HK-2 (cell line): ENCODE measurements at regions not wholly inside any gene's neighbourhood (a gene's known extent, or its start where the extent isn't known, plus 50 kb on each side); places are given as distances from the start of the nearest gene placed in this dataset.

Source experiments
- DNase-seq: peaks from one replicate; pipeline ENCODE4 v3.0.0-alpha.2; 2018; ENCODE audit not compliant: unreplicated experiment

DNA sequence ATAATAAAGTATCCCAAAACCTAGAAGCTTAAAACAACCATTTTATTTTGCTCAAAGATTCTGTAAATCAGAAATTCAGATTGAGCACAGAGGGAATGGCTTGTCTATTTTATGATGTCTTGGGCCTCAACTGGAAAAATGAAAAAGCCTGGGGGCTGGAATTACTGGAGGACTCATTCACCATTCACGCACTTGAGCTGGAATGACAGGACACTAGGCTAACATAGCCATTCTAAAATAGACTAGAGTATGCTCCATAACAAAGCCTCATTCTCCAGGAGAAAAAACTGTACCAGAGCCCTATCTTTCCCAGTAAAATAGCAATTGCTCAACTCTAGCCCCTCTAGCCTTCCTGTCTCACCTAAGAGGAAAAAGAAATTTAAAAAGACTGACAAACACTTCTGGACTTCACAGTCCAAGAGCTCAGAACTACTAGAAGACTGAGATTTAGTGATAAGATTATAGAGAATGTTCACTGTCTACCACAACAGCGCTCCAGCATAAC, 145.4 kb upstream of the BTBD3 start:
- no peak for DNase-seq

DNA sequence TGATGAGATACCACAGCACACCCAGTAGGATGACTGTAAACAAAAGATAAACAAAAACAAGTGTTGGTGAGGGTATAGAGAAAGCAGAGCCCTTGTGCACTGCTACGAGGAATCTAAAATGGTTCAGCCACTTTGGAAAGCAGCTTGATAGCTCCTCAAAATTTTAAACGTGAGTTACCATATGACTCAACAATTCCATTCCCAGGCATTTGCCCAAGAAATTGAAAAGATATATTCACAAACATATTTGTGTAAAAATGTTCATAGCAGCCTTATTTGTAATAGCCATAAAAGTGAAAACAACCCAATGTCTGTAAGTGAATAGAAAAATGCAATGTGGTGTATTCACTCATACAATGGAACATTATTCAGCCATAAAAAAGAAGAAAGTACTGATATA, 141.0 kb upstream of the BTBD3 start:
- DNase-seq, result no peak

DNA sequence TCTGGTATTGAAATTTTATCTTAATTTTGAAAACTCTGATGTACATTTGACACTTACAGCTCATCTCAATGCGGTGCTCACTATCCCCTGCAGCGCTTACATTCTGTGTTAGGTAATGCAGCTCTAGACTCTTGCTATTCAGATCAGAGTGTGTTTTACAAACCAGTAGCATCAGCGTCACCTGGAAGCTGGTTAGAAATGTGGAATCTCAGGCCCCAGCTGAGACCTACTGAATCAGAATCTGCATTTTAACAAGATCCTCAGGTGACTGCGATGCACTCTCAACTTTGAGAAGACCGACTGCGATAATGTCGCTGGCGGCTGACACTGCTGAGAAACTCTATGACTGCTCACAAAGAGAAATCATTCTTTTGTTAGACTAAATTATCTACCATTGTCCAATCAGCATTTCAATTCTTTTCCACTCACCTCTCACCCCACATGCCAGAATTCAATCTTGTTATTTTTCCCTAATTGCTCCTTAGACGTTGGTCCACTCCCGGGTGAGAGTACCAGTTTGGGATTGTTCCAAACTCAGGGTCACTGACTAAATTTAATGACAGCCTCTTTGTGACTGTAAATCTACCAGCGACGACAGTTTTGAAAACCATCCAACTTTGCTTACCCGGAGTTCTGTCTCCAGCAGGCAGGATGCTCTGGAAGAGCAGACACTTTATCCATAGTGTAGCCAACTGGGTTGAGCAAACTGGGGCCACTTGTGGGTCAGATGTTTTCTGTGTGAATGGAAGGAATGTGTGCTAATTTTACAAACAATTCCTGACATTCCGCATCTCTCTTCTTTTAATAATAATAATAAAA, 140.1 kb upstream of the BTBD3 start:
- DNase-seq, result no peak

DNA sequence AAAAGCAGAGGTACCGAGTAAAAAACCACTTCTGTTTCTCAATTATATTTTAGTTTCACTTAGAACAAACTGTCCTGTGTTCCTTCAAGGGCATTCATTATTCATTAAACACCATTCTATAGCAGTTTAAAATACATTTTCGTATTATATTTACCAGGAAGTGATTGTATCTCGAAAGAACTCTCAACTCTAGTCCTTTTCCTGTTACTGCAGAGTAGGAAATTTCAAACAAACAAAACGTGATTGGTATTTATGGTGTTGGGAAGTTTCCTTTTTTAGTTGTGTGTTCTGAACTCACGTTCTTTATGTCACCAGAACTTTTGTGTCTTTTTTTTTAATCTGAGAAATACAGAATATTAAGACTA, 139.5 kb upstream of the BTBD3 start:
- no peak for DNase-seq

DNA sequence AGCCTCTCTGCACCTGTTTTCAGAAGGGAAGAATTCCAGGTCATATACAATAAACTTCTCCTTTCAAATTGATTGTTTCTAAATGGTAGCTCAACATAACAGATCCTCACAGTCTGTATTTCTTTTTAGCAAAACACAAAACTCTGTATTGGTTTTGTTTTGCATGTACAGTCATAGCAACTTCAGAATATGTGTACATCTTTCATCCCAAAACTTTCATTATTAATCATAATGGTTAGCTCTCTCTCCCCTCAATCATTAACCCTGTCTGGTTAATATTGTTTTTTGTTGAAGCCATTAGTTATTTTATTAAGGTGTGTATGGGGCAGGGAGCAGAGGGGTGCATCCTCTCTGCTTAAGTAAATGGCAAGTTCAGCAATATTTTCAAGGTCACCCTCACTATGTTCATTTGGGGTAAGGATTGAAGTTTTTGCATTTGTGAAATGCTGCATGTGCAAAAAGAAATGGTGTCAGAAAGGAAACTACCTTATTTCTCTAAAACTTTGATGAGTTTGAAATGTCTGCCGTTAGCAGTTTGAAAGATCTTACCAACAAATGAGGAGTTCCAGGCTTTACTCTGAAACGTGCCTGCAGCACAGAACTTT, 136.8 kb upstream of the BTBD3 start:
- DNase-seq, result no peak

DNA sequence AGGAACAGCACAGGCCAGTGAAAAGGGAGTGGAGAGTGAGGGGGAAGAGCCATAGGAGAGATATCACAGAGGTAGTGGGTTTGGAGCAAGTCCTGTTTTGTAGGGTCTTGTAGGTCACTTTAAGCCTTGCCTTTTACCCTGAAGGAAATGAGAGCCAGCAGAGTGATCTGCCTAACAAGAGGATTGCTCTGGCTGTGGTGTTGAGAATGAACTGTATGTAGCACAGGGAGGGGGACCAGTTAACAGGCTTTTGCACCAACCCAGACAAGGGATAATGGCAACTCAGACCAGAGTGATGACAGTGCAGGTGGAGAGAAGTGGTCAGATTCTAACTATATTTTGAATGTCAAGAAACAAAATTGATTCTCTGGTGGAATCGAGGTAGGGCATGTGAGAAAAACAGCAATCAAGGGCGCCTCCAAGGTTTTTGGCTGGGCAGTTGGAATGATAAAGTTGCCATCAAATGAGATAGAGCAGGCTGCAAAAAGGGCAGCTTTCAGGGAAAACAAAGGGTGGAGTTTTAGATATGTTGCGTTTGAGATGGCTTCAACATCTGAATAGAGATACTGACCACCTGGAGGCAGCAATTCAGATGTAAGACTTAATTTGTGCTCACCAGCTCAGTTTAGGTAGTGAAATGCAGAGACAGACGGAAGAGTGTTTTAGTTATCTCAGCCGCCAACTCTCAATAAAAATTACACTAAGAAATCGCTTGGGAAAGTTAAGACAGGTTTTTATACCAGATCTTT, 134.4 kb upstream of the BTBD3 start:
- DNase-seq, result no peak

DNA sequence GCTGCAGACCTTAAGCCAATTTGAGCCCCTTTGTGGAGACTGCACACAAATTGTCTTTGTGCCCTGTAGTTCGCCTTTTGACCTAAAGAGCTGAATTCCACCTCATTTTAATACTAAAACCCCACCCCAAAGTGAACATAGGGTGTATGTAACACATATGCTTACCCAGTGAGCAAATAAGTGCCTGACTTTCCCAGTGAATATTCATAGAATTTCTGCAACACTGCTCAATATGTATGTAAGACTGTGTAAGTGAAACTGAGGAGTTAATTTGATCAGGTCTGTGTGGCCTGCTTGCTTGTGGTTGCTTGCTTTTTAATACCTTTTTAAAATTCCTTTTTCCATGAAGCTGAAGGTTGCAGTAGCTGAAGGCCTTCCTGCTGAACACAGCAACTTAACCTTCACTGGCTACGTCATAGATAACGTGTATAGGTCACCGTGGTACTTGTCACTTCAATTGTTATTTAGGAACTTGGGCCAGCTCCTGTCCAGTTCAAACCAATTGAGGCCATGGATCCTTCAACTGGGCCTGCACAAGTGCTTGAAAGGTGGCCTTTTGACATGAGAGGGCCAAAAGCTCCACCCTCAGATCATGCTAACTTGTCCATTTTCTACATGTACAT, 131.7 kb upstream of the BTBD3 start:
- no peak for DNase-seq

DNA sequence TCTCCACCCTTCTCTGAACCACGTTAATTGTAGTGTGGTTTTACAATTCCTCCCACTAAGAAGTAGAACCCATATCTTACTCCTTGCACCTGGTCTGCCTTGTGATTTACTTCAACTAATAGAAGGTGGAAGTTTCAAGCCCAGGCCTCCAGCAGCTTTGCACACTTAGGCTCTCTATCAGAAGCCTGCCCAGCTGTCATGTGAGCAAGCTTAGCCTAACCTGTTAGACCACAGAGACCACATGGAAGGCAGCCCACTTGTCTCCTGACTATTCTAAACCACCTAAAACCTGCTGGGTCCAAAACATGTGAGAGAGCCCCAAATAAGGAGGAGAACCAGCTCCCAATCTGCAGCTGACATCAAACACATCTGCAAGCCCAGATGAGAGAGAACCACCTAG, 127.6 kb upstream of the BTBD3 start:
- no peak for DNase-seq

DNA sequence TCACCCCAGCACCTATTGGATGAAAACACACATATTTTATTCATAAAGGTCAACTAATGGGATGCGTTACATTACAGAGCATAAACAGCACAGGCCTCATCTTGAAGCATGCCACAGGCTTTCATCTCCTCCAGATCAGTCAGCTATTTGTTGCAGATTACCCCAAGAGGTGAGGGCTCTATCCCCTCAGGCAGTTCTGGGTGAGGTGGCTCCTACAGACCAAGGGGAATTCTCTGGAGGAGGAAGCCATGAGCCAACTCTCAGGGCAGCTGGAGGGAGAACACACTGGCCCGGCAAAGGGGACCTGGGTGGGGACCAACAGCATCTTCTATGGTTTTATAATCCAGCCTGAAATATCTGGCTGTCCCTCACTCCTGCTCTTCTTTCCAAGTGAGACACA, 126.4 kb upstream of the BTBD3 start:
- no peak for DNase-seq

DNA sequence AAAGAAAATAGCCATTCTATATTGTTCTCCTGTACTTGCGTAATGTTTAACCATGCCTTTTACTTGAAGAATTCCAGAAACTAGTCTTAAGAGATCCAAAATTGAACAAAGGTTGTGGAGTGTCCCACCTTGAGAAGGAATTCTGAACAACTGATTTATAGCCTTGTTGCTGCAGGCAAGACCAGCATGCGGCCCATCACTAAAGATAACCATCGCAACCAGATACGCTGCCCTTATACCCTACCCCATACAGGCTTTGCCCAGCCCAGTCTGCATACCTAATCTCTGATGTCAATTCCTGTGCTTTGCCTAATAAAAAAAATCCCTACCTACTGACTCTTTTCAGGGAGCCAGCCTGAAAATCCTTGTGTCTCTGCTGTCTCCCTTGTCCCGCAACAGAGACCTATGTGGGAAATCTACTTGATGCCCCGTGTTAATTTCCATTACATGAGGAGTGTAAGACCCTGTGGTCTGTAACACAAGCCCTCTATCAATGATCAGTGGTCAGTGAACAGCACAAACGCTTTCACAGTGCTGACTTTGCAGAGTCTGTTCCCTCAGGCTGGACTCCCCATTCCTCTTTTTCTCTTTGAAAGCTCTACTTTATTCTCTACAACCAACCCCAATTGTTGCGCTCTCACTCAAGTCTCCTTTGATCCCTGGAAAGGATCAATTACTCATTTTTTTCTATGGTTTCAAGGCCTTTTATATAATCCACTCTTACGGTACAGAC, 125.7 kb upstream of the BTBD3 start:
- no peak for DNase-seq

DNA sequence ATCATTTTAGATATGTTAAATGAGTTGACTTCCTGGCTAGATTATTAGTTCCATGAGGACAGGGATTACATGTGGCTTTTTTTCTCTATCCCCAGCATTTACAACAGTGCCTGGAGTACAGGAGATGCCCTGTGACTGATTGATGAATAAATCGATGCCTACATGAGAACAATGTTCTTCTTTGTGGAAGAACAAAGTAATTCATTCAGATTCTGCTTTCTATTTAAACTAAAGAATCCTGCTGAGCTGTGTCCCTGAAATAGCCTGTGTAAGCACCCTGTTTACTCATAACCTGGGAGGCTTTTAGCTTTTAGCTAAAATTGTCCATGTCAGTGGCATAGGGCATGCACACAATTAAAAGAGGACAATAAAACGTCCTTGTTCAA, 125.1 kb upstream of the BTBD3 start:
- no peak for DNase-seq

DNA sequence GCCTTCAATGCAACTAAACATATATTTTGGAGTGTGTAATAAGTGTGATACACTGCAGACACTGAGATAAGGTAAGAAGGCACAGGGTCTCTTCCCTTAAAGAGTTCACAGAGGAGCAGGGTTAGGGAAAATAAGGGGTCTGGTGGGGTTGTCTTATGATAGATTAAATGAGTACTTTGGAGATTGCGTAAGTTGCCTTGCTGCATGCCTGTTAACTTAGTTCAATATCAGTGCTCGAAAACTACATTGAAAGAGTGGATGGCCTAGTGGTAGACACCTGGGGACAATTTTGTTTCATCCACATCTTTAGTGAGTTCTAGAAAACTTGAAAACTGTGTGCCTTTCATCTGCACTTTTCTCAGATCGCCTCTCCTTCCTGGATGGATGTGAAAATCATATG, 123.2 kb upstream of the BTBD3 start:
- DNase-seq, result no peak

DNA sequence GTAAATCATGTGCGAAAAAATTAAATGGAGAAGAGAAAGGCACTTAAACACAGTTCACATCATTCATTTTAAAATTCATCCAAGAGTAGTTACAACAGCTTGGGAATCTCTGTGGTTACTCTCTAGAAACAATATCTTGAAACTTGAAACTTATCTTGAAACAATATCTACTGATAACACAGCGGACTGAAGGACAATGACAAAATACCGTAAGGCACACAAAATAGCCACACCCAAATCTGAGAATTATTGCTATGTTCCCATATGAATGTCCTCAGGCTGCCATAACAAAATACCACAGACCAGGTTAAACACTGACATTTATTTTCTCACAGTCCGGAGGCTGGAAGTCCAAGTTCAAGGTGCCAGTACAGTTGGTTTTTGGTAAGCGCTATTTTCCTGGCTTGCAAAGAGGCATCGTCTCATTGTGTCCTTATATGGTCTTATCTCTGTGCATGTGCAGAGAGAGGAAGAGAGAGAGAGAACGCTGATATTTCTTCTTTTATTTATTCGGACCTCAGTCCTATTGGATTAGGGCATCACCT, 122.5 kb upstream of the BTBD3 start:
- DNase-seq, result no peak

DNA sequence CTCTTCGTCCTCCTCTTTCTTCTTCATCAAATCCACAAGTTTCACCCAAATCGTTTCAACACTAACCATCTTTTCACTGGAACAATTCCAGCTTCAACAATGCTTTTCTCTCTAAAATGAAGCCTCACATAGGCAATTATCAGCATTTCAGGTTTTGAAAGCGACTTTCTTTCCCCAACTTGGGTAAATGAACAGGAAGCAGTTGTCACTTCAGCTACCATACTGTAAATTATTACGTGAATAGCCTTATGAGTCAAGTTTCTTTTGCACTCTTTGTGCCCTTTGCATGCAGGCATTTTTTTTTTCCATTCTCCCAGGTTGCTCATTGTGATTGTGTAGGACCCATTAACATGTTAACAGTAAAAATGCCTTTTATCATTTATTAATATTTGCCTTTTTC, 121.7 kb upstream of the BTBD3 start:
- DNase-seq, result no peak

DNA sequence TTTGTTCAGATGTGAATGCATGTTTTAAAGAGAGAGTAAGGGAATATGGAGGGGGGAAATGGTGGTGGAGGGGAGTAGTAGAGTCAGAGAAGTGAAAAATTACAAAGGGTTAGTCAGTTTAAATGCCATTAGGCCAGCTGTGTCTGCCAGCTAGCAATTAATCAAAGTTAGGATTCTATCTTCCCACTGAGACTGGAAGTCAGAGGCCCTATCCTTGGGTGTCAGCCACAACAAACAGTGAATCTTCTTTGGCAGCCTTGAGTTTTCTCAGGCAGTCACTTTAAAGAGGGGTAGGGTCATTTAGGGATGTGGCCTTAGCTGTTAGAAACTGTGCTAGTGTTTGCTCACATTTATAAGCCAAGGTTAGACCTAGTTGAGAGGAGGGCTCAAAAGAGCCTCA, 120.5 kb upstream of the BTBD3 start:
- DNase-seq, result no peak

DNA sequence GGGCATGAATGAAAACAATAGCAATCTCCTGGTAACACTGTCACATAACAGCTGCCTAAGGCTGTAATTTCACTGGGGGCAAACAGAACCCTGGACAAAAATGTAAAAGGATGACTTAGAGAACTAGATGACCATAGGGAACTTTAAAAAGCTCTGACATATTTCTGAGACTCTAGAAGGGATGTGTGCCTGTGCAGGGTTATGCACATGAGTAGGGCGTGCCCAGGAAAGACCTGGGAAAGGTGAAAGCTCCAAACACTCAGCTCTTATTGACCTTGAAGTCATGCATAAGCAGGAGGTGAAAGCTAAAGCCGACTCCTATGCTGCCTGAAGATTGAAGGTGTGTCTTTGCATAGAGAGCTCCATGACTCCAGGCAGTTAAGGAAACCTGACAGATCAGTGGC, 118.4 kb upstream of the BTBD3 start:
- no peak for DNase-seq

DNA sequence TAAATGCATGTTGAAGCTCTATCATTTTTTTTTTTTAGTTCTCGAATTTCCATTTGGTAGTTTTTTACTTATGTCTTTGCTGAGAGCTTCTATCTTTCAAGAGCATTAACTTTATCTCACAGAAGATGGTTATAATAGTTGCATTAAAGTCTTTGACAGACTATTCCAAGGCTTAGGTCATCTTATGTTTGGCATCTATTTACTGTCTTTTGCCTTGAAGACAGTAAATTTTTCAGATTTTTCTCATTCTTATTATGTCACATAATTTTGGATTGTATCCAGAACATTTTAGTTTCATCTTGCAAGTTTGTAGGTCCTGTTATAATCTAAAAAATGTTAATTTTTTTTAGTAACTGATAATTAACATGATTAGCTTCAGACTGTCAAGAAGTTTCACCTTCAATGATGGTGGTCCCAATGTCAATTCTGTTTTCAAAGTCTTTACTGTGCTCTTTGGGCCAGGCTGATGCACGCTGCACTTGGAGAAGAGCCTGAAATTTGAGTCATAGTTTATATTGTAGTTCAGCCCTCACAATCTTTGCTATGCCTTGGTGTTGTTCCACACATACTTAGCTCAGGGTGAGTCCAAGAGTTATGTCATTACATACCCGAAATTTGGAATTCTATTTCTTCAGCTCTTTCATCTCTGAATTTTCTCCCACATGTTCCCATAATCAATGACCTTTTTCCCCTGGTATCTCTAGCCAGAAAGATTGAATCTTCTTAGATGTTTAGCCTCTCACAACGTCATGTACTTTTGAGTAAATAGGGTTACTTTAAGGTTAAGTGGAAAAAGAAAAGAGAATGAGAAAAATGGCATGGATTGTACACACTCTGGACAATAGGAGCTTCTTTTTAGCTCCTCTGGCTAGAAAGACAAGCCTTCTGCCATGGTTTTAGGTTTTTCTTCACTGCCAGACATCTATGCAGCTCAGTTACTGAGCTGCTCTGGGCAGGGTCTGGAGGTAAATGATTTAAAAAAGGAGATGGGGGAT, 110.3 kb upstream of the BTBD3 start:
- DNase-seq, result no peak

DNA sequence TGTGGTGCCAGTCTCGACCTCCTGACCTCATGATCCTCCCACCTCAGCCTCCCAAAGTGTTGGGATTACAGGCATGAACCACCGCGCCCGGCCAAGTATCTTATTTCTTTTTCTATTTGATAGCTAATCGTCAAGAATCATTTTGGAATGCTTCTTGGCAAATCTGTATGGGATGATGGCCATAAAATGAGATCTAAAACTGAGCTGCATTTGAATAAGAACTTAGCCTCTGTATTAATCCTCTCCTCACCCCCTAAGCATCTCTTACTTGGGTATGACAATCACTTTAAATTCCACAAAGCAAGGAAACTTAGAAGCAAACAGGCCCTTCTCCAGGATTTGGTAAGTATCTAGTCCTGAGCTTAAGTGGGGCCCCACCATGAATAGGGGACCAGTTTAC, 108.9 kb upstream of the BTBD3 start:
- no peak for DNase-seq

DNA sequence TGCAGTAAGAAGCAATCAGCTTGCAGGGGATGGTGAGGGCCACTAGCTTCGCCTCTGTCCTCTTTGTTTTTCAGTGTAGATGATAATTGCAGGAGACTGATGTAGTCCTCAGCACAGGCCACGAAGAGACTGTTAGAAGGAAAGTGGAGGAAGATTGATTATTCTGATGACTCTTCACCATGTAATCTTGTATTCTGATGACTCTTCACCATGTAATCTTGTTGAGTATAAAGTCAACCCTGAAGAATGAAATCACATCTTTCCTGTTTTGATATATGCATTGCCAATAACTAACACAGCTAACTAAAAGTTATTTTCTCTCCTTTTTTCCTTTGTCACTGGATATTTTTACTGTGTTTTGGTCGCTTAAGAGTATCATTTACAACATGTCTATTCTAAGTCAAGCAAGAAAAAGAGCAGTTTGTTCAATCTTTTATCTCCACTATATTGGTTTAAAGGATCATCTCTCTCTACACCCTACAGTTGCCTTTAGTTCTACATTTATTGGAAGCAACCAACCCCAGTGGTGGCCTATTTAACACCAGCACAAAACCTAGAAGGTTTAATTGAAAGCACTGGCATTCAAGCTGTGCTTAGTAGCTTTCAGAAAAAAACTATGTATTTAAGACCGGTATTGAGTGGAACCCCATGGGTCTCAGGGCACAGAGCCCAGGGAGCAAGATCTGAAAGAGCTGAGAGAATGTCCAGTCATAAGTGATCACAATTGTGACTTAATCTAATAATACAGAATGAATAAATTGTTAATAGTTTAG, 107.2 kb upstream of the BTBD3 start:
- no peak for DNase-seq
